Activated CD4-positive, alpha-beta T cell treated with anti-CD3 and anti-CD28 coated beads, Interleukin-2, amount 50 U/mL, for 48 hours (primary cell): ENCODE measurements at regions not wholly inside any gene's neighbourhood (a gene's known extent, or its start where the extent isn't known, plus 50 kb on each side); places are given as distances from the start of the nearest gene placed in this dataset.
"Not testable (repeated sequence)": the region's sequence is repeated elsewhere in the genome, so short reads cannot be mapped to it uniquely, and the experiment has no call there.

Source experiments
- DNase-seq, 2 experiments: peaks; one replicate each; pipeline ENCODE4 v3.0.0-alpha.2; 2020

DNA sequence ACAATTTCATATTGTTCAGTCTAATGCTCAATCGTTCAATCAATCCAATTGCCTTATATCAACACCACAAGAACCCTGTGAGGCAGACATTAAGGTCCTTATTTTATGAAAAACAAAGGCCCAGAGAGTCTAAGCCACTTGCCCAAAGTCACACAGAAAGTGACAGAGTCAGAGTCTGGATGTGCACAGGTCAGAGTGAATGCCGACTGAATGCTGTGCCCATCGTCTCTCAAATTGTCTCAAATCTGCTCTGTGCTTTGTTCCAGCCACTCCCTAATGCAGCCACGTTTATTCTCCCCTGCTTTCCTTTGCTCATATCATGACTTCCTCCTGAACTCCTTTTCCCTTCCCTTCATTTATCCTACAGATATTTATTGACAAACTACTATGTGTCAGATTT is 558.3 kb downstream of the MATN1 start:
- DNase-seq, result no peak

DNA sequence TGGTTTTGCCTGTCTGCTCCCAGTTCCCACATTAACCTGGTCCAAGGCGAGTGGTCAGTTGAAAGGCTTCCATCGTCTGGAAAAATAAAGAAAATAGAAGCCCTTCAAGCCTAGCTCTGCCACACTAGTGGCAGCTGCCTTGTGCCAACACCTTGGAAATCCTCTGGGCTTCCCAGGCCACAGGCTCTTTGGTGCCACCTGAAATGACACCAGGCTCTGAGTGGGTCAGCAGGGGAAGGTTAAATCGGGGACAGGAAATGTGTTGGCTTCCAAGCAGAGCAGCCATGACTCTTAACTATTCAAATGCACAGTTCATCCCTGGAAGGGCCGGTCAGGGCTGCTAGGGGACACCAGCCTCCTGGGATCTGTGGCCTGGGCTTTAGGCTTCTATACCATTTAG is 558.7 kb downstream of the MATN1 start:
- DNase-seq, result no peak

DNA sequence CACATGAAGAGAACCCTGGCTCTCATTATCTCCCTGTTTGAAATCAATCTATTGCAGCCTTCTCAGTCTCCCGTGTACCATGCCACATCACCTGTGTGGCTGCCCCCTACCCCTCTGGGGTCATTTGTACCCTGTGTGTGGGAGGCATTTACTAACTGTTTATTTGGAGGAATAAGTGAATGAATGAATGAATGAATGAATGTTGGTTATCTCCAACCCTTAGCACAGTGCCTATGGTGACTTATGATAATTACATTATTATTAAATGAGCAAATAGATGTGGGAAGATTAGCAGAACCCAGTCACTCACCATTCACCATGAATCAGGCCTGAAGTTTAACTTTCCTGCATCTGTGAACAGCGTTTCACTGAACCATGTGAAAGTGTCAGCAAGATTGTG is 560.8 kb downstream of the MATN1 start:
- DNase-seq, result no peak

DNA sequence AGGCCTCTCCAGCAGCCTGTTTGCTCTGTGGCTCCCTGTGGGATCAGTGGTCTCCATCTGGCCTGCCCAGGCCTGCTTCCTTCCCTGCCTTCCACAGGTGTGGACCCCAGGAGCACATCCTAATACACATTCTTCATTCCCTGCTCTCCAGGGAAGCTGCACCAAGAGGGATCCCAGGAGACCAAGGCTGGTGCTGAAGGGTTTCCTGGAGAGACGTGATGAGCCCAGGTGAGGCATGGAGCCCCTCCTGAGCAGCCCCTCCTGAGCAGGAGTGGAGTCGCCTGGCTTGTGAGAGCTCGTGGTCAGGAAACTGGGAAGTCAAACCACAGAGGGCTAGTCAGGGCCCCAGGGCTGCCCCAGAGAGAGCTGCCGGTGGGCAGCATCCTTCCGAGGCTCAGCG is 561.4 kb downstream of the MATN1 start:
- no peak for DNase-seq

DNA sequence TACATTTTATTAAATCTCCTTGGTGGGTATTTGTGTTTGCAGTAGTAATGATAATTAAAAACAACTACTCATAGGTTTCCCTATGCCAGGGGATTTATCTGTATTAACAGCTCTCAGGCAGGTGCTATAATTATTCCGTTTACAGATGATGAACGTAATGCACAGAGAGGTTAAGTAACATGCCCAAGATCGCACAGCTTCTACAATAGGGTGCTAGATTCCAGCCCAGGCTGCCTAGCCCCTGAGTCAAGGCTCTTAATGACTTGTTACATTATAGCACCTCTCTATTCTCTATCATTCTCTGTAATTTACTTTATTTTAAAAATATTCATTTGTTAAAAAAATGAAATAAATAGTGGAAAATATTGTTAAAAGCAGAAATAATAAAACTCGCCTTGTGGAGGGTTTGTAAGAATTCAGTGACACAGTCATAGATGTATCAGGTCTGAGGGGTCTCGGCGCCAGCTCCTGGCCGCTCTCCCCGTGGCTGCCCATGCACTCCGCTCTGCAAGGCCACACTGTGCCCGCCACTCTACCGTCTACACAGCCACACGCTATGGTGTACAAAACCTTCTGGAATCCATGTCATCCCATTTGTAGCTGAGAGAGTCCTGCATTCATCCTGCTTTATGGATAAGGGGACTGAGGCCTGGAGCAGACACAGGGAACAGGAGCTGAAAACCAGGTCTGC is 562.2 kb downstream of the MATN1 start:
- no peak for DNase-seq

DNA sequence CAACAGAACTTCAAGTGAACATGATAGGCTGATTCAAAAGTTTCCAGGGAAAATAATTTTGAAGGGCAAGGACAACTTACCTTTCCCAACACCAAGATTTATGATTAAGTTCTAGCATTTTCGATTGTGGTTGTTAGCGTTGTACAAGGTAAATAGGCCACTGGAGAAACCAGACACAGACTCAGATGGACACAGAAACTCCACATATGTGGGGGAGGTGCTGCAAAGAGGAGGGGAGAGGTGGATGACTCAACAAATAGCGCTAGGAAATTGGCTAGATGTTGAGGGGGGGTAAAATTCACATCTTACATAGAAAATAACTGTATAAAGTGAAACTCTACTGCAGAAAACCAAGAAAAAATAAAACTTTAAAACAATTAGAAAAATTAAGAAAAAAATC is 564.4 kb downstream of the MATN1 start:
- no peak for DNase-seq

DNA sequence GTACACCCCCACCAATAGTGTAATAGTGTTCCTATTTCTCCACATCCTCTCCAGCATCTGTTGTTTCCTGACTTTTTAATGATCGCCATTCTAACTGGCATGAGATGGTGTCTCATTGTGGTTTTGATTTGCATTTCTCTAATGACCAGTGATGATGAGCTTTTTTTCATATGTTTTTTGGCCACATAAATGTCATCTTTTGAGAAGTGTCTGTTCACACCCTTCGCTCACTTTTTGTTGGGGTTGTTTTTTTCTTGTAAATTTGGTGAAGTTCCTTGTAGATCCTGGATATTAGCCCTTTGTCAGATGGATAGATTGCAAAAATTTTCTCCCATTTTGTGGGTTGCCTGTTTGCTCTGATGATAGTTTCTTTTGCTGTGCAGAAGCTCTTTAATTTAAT is 567.7 kb downstream of the MATN1 start:
- DNase-seq, result not testable (repeated sequence)

DNA sequence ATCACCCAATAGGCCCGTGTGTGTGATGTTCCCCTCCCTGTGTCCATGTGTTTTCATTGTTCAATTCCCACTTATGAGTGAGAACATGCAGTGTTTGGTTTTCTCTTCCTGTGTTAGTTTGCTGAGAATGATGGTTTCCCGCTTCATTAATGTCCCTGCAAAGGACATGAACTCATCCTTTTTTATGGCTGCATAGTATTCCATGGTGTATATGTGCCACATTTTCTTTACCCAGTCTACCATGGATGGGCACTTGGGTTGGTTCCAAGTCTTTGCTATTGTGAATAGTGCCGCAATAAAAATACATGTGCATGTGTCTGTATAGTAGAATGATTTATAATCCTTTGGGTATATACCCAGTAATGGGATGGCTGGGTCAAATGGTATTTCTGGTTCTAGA is 568.1 kb downstream of the MATN1 start:
- DNase-seq, result not testable (repeated sequence)

DNA sequence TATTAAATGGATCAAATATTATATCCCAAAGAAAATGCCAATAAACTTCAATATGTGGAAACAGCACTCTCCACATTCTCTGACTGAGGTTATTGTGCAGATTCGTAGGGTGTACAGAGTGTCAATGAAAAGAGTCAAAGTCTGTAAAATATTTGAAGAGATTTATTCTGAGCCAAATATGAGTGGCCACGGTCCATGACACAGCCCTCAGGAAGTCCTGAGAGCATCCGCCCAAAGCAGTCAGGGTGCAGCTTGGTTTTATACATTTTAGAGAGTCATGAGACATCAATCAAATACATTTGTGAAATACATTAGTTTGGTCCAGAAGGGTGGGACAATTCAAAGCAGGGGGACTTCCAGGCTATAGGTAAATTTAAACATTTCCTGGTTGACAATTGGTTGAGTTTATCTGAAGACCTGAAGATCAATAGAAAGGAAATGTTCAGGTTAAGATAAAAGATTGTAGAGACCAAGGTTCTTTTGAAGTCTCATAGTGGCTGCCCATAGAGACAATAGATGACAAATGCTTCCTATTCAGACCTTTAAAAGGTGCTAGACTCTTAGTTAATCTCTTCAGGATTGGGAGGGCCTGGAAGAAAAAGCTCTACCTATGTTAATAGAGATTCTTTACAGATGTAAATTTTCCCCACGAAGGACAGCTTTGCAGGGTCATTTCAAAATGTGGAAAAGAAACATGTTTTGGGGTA is 569.5 kb downstream of the MATN1 start:
- no peak for DNase-seq

DNA sequence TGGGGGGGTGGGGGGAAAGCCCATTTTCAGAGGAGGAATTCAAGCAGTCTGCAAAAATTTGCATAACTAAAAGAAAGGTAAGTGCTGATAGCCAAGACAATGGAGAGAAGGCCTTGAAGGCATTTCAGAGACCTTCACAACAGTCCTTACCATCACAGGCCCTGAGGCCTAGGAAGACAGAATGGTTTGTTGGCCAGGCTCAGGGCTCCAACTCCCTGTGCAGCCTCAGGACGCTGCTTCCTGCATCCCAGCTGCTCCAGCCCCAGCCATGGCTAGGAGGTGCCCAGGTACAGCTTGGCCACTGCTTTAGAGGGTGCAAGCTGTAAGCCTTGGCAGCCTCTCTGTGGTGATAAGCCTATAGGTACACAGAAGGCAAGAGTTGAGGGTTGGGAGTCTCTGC is 571.6 kb downstream of the MATN1 start:
- DNase-seq, result no peak

DNA sequence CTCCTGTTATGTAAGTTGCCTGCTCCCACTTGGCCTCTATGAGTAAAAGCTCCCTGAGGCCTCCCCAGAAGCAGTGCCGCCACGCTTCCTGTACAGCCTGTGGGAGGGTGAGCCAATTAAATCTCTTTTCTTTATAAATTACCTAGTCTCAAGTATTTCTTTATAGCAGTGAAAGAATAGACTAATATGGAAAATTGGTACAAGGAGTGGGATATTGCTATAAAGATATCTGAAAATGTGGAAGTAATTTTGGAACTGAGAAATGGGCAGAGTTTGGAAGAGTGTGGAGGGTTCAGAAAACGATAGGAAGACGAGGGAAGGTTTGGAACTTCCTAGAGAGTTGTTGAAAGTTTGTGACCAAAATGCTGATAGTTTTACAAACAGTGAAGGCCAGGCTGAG is 572.3 kb downstream of the MATN1 start:
- DNase-seq, result no peak

DNA sequence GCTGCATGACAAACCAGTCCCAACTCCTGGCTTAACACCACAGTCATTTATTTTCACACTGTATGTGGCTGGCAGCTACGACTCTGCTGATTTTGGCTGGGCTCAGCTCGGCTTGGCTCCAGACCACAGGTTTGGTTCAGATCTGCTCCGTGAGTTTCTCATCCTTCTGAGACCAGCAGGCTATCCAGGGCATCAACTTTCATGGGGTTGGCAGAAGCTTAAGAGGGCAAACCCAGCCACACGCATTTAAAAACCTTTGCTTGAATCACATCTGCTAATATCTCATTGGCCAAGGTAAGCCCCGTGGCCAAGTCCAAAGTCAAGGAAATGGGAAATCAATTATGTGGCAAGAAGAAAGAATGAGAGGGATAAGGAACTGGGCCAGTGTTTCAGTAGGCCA is 574.2 kb downstream of the MATN1 start:
- no peak for DNase-seq

DNA sequence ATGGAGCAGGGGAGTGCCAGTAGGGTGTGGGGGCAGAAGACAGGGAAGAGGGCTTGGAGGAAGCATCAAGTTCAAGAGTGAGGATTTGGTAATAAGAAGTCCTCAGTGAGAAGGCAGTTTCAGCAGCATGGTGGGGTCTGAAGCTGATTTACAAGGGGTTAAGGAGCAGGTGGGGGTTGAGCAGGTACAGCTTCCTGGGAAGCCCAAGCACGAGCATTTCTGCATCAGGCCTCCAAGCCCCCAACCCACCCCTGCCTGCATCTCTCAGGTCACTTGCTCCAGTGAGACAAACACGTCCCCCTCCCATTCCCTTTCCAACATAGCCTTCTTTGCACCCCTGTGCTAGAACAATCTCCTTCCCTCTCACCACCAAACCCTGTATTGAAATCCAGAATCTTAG is 574.7 kb downstream of the MATN1 start:
- DNase-seq, result no peak

DNA sequence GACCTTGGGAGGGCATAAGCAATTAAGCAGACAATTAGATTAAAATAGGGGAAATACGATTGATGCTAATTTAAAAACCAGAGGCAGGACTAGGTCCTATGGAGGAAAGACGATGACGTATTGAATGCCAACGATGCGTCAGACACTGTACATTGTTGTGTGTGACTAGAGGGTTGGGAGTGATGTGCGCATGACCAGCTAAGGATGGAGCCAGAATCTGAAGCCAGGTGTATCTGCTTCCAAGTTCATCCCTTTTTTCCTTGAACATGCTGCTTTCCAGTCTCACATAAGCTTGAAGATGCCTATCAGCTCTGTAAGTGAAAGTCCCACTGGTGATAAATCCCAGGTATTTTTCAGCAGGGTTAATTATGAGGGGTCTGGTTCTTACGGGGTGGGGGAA is 576.2 kb downstream of the MATN1 start:
- no peak for DNase-seq

DNA sequence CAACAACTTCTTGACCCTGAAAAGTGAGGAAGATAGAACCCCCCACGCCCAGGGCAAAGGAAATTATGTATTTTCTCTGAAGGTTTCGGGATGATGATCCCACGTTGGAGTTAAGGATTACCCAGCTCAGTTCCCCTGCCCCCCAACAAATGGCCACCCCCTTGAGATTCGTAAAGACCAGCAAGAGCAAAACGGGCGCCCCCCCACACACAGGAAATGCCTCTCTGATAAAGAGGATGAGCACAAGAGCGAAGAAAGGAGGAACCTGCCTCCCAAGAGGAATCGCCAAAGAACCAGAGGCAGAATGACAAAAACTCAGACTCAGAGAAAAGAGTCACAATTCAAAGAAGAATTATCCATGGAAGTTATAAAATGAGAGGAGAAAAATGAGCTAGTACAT is 576.9 kb downstream of the MATN1 start:
- DNase-seq, result no peak

DNA sequence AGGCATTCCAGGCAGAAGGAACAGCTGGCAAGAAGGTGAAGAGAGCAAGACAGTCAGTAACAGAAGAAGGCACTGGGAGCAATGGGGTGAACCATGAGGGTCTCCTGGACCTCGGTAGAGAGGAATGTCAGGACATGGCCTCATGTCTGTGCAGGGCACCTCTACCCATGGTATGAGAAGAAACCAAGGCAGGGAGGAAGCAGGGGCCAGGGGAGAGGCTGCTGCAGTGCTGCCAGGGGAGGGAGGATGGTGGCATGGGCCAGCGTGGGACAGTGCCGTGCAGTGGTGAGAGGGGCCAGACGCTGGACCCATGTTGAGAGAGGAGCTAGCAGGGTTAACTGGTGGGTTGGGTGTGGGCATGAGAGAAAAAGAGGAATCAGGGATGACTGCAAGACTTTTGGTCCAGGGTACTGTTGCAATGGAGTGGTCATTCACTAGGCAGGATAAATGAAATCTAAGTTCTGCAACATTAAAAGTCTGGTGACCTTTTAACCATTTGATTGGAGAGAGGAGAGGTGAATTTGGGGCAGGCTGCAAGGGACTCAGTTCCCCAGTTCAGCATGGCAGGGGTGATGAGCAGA is 577.6 kb downstream of the MATN1 start:
- no peak for DNase-seq

DNA sequence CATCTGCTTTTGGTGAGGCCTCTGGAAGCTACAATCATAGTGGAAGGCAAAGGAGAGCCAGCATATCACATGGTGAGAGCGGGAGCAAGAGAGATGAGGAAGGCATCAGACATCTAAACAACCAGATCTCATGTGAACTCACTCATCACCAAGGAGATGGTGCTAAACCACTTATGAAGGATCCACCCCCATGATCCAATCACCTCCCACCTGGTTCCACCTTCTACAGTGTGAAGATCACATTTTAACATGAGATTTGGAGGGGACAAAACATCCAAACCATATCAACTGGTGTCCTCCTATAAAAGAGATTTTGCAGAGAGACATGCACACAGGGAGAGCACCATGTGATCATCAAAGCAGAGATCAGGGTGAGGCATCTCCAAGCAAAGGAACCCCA is 578.6 kb downstream of the MATN1 start:
- no peak for DNase-seq

DNA sequence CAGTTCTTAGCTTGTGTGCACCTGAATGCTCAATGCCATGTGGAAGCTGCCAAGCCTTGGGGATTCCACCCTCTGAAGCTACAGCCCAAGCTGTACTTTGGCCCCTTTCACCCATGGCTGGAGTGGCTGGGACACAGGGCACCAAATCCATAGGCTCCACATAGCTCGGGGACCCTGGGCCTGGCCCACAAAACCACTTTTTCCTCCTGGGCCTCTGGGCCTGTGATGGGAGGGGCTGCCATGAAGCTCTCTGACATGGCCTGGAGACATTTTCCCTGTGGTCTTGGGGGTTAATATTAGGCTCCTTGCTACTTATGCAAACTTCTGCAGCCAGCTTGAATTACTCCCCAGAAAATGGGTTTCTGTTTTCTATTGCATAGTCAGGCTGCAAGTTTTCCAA is 579.9 kb downstream of the MATN1 start:
- no peak for DNase-seq

DNA sequence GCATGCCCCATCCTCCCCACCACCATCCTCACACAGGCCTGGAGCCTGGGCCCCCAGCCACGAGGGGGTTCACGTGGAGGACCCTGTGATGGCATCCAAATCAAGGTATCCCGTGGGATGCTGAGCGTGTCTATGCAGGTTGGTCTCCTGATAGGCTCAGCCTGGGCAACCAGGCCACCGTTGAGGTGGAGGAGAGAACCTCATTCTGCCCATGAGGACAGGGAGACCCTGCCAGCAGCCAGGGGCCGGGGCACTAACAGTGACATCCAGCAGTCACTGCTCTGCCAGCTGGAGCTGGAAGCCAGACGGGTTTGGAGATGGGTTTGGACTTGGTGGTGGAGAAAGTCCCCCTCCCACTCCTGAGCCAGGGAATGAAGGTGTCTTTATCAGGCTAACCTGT is 582.8 kb downstream of the MATN1 start:
- no peak for DNase-seq

DNA sequence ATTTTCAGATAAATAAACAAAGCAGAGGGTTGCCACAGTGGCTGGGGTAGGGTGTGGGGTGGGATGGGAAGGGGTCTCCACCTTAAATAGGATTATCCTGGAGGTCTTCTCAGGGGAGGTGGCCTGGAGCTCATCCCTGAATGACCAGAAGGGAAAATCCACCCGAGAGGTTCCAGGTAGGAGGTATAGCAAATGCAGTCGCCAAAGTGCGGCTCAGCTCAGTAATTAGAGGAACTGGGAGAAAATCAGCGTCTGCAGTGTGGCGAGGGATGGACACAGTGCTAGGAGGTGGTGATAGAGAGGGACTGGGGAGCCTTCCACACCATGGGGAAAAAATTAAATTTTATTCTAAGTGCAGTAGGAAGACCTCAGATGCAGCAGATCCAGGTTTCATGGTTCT is 584.5 kb downstream of the MATN1 start:
- DNase-seq, result no peak

DNA sequence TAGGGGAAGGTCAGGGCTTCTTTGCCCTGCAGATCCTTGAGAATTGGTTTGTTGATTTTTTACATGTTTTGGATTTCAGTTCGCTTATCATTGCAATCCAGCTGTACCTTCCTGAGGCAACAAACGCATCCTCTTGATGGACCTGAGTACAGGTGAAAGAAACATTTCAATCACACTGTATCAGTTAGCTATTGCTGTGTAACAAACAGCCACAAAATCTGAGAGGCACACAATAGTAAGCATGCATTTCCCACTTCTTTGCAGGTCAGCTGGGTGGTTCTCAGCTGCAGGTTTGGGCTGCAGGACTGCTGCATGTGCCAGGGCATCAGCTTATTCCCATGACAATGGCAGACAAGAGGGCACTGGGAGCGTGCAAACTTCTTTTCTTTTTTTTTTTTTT is 586.4 kb downstream of the MATN1 start:
- no peak for DNase-seq

DNA sequence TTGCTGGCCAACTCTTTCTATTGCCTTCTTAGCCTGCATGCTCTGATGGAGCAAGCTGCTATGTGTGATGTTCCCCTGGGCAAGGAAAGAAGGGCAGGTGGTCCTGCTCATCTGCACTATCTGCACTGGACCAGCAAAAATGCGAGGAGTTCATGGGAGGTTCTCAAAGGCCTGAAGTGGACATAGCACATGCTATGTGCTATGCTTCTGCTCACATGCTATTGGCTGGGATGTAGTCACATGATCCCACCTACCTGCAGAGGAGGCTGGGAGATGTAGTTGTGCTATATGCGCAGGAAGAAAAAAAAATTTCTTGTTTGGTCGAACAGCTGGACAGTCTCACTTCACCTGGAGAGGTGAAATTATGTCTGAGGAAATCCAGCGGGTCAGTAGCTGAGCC is 587.7 kb downstream of the MATN1 start:
- no peak for DNase-seq

DNA sequence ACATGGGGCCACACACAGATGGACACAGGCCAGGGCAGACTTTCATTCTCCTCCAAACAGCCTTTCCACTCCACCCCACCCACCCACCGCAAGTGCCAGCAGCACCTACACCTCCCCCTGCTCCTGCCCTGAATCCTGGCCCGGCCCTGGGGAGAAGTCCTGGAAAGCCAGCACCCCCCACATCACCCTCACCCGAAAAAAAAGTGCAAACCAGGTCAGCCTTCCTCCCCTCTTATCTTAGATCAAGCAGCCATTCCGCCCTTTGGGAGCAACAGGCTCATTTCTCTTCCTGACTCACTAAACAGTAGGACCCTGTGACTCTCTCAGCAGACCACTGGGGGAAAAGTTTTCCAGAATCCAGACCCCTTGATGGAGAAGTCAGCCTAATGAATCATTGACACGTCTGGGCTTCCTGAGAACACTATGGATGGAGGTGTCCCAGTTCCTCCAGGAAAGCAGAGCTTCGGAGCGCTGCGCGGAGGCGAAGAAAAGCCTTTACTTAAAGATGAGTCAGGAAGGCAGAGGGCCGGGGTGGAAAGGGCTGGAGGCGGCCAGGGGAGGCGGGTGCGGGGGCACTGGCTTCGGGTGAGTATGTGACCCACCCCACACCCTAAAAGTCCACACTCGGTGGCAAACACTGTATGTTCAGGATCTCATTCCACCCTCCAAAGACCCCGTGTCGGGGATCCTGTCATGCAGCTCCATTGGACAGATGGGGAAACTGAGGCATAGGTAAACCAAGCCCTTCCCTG is 588.7 kb downstream of the MATN1 start:
- DNase-seq, result no peak
